ENCODE measurements at regions not wholly inside any gene's neighbourhood (a gene's known extent, or its start where the extent isn't known, plus 50 kb on each side); places are given as distances from the start of the nearest gene placed in this dataset.

- no peak for TF ChIP-seq CTCF (IDR thresholded peaks at IDR 0.05)
- no peak for TF ChIP-seq EZH2 (IDR thresholded peaks at IDR 0.05)
These were observed 845.7 kb upstream of the POT1 start for GRCh38 chr7:125775317-125775716.
